ENCODE measurements at regions not wholly inside any gene's neighbourhood (a gene's known extent, or its start where the extent isn't known, plus 50 kb on each side); places are given as distances from the start of the nearest gene placed in this dataset.

GRCh38 chr16:85357924-85358505 is 245.7 kb upstream of the CIBAR2 start:
- Histone ChIP-seq H3K9ac (ENCODE audit: low read length in 5 of 5) (no peak overlapping the region), H3K27ac (ENCODE audit: low read depth, low read length) (no peak overlapping the region), H3K36me3 (ENCODE audit: control insufficient read depth in 5 of 5, insufficient read depth in 5 of 5, low read length in 5 of 5) (peaks cover 0 to 8% (median 5%) of the 10 kb centered on the region in 5 donors), H3K4me1 (ENCODE audit: control insufficient read depth in 5 of 5, insufficient read depth in 5 of 5, low read length in 5 of 5) (peaks cover 0 to 27% (median 10%) of the 10 kb centered on the region in 5 donors), H3K4me3 (ENCODE audit: low read depth in 1 of 5, low read length in 5 of 5) (no peak overlapping the region), H3K9me3 (ENCODE audit: control insufficient read depth in 5 of 5, low read length in 5 of 5) (peaks cover 0 to 3% (median 0%) of the 10 kb centered on the region in 5 donors), H3K27me3 (ENCODE audit: control insufficient read depth in 5 of 5, insufficient read depth in 4 of 5, low read length in 5 of 5) (no peaks in the 10 kb centered on the region)

- H3K27ac ChIP-seq (ENCODE audit: low read depth, low read length) = no peak overlapping the region
- H3K27me3 ChIP-seq (ENCODE audit: control insufficient read depth in 5 of 5, insufficient read depth in 4 of 5, low read length in 5 of 5) = no peaks in the 10 kb centered on the region
- no peak overlapping the region for H3K9ac ChIP-seq (ENCODE audit: low read length in 5 of 5)
- H3K9me3 ChIP-seq (ENCODE audit: control insufficient read depth in 5 of 5, low read length in 5 of 5) = no peaks in the 10 kb centered on the region
- no peak overlapping the region for H3K4me3 ChIP-seq (ENCODE audit: low read depth in 1 of 5, low read length in 5 of 5)
- H3K4me1 ChIP-seq (ENCODE audit: control insufficient read depth in 5 of 5, insufficient read depth in 5 of 5, low read length in 5 of 5) = peaks cover 0 to 27% (median 10%) of the 10 kb centered on the region in 5 donors
- peaks cover 0 to 8% (median 5%) of the 10 kb centered on the region in 5 donors for H3K36me3 ChIP-seq (ENCODE audit: control insufficient read depth in 5 of 5, insufficient read depth in 5 of 5, low read length in 5 of 5)
Observed at GRCh38 chr16:85358704-85359146, 246.5 kb upstream of the CIBAR2 start.

- no peak overlapping the region for H3K4me3 ChIP-seq (ENCODE audit: low read depth in 1 of 5, low read length in 5 of 5)
- peaks cover 0 to 5% (median 0%) of the 10 kb centered on the region in 5 donors for H3K9me3 ChIP-seq (ENCODE audit: control insufficient read depth in 5 of 5, low read length in 5 of 5)
- no peaks in the 10 kb centered on the region for H3K27me3 ChIP-seq (ENCODE audit: control insufficient read depth in 5 of 5, insufficient read depth in 4 of 5, low read length in 5 of 5)
- no peak overlapping the region for H3K9ac ChIP-seq (ENCODE audit: low read length in 5 of 5)
- peaks cover 0 to 8% (median 5%) of the 10 kb centered on the region in 5 donors for H3K36me3 ChIP-seq (ENCODE audit: control insufficient read depth in 5 of 5, insufficient read depth in 5 of 5, low read length in 5 of 5)
- peaks cover 0 to 27% (median 10%) of the 10 kb centered on the region in 5 donors for H3K4me1 ChIP-seq (ENCODE audit: control insufficient read depth in 5 of 5, insufficient read depth in 5 of 5, low read length in 5 of 5)
- no peak overlapping the region for H3K27ac ChIP-seq (ENCODE audit: low read depth, low read length)
Observed at GRCh38 chr16:85359147-85359822, 247.0 kb upstream of the CIBAR2 start.

- Histone ChIP-seq H3K4me1 (ENCODE audit: control insufficient read depth in 5 of 5, insufficient read depth in 5 of 5, low read length in 5 of 5) (peaks cover 0 to 14% (median 0%) of the 10 kb centered on the region in 5 donors), H3K4me3 (ENCODE audit: low read depth in 1 of 5, low read length in 5 of 5) (no peak overlapping the region), H3K9ac (ENCODE audit: low read length in 5 of 5) (no peak overlapping the region), H3K27ac (ENCODE audit: low read depth, low read length) (no peak overlapping the region), H3K36me3 (ENCODE audit: control insufficient read depth in 5 of 5, insufficient read depth in 5 of 5, low read length in 5 of 5) (peaks cover 0 to 8% (median 5%) of the 10 kb centered on the region in 5 donors), H3K27me3 (ENCODE audit: control insufficient read depth in 5 of 5, insufficient read depth in 4 of 5, low read length in 5 of 5) (no peaks in the 10 kb centered on the region), H3K9me3 (ENCODE audit: control insufficient read depth in 5 of 5, low read length in 5 of 5) (peaks cover 0 to 5% (median 0%) of the 10 kb centered on the region in 5 donors)
Observed at GRCh38 chr16:85360323-85361277, 248.3 kb upstream of the CIBAR2 start.

- no peak overlapping the region for H3K9ac ChIP-seq (ENCODE audit: low read length in 5 of 5)
- peaks cover 0 to 13% (median 0%) of the 10 kb centered on the region in 5 donors for H3K4me1 ChIP-seq (ENCODE audit: control insufficient read depth in 5 of 5, insufficient read depth in 5 of 5, low read length in 5 of 5)
- H3K27ac ChIP-seq (ENCODE audit: low read depth, low read length) = no peak overlapping the region
- H3K27me3 ChIP-seq (ENCODE audit: control insufficient read depth in 5 of 5, insufficient read depth in 4 of 5, low read length in 5 of 5) = no peaks in the 10 kb centered on the region
- peaks cover 0 to 8% (median 5%) of the 10 kb centered on the region in 5 donors for H3K36me3 ChIP-seq (ENCODE audit: control insufficient read depth in 5 of 5, insufficient read depth in 5 of 5, low read length in 5 of 5)
- no peak overlapping the region for H3K4me3 ChIP-seq (ENCODE audit: low read depth in 1 of 5, low read length in 5 of 5)
- peaks cover 0 to 5% (median 0%) of the 10 kb centered on the region in 5 donors for H3K9me3 ChIP-seq (ENCODE audit: control insufficient read depth in 5 of 5, low read length in 5 of 5)
Observed at GRCh38 chr16:85361441-85362118, 249.3 kb upstream of the CIBAR2 start.

- Histone ChIP-seq H3K9ac (ENCODE audit: low read length in 5 of 5) (no peak overlapping the region), H3K9me3 (ENCODE audit: control insufficient read depth in 5 of 5, low read length in 5 of 5) (peaks cover 0 to 5% (median 0%) of the 10 kb centered on the region in 5 donors), H3K27ac (ENCODE audit: low read depth, low read length) (no peak overlapping the region), H3K27me3 (ENCODE audit: control insufficient read depth in 5 of 5, insufficient read depth in 4 of 5, low read length in 5 of 5) (no peaks in the 10 kb centered on the region), H3K4me3 (ENCODE audit: low read depth in 1 of 5, low read length in 5 of 5) (no peak overlapping the region), H3K4me1 (ENCODE audit: control insufficient read depth in 5 of 5, insufficient read depth in 5 of 5, low read length in 5 of 5) (peaks cover 0 to 19% (median 0%) of the 10 kb centered on the region in 5 donors), H3K36me3 (ENCODE audit: control insufficient read depth in 5 of 5, insufficient read depth in 5 of 5, low read length in 5 of 5) (peaks cover 0 to 8% (median 5%) of the 10 kb centered on the region in 5 donors)
Observed at GRCh38 chr16:85362443-85362842, 250.2 kb upstream of the CIBAR2 start.

- peaks cover 0 to 5% (median 0%) of the 10 kb centered on the region in 5 donors for H3K9me3 ChIP-seq (ENCODE audit: control insufficient read depth in 5 of 5, low read length in 5 of 5)
- H3K4me3 ChIP-seq (ENCODE audit: low read depth in 1 of 5, low read length in 5 of 5) = no peak overlapping the region
- peaks cover 0 to 7% (median 2%) of the 10 kb centered on the region in 5 donors for H3K36me3 ChIP-seq (ENCODE audit: control insufficient read depth in 5 of 5, insufficient read depth in 5 of 5, low read length in 5 of 5)
- H3K4me1 ChIP-seq (ENCODE audit: control insufficient read depth in 5 of 5, insufficient read depth in 5 of 5, low read length in 5 of 5) = peaks cover 0 to 23% (median 5%) of the 10 kb centered on the region in 5 donors
- no peaks in the 10 kb centered on the region for H3K27me3 ChIP-seq (ENCODE audit: control insufficient read depth in 5 of 5, insufficient read depth in 4 of 5, low read length in 5 of 5)
- H3K27ac ChIP-seq (ENCODE audit: low read depth, low read length) = no peak overlapping the region
- no peak overlapping the region for H3K9ac ChIP-seq (ENCODE audit: low read length in 5 of 5)
Observed at GRCh38 chr16:85363427-85363826, 249.7 kb upstream of the GSE1 start.

GRCh38 chr16:85363881-85364280 is 249.2 kb upstream of the GSE1 start:
- H3K4me3 ChIP-seq (ENCODE audit: low read depth in 1 of 5, low read length in 5 of 5) = no peak overlapping the region
- H3K27ac ChIP-seq (ENCODE audit: low read depth, low read length) = no peak overlapping the region
- H3K9ac ChIP-seq (ENCODE audit: low read length in 5 of 5) = no peak overlapping the region
- H3K27me3 ChIP-seq (ENCODE audit: control insufficient read depth in 5 of 5, insufficient read depth in 4 of 5, low read length in 5 of 5) = no peaks in the 10 kb centered on the region
- H3K9me3 ChIP-seq (ENCODE audit: control insufficient read depth in 5 of 5, low read length in 5 of 5) = peaks cover 0 to 5% (median 0%) of the 10 kb centered on the region in 5 donors
- H3K36me3 ChIP-seq (ENCODE audit: control insufficient read depth in 5 of 5, insufficient read depth in 5 of 5, low read length in 5 of 5) = peaks cover 0 to 7% (median 0%) of the 10 kb centered on the region in 5 donors
- H3K4me1 ChIP-seq (ENCODE audit: control insufficient read depth in 5 of 5, insufficient read depth in 5 of 5, low read length in 5 of 5) = peaks cover 0 to 26% (median 8%) of the 10 kb centered on the region in 5 donors

- Histone ChIP-seq H3K4me3 (ENCODE audit: low read depth in 1 of 5, low read length in 5 of 5) (no peak overlapping the region), H3K9ac (ENCODE audit: low read length in 5 of 5) (no peak overlapping the region), H3K27ac (ENCODE audit: low read depth, low read length) (no peak overlapping the region), H3K9me3 (ENCODE audit: control insufficient read depth in 5 of 5, low read length in 5 of 5) (peaks cover 0 to 5% (median 0%) of the 10 kb centered on the region in 5 donors), H3K36me3 (ENCODE audit: control insufficient read depth in 5 of 5, insufficient read depth in 5 of 5, low read length in 5 of 5) (peaks cover 0 to 4% (median 0%) of the 10 kb centered on the region in 5 donors), H3K27me3 (ENCODE audit: control insufficient read depth in 5 of 5, insufficient read depth in 4 of 5, low read length in 5 of 5) (no peaks in the 10 kb centered on the region), H3K4me1 (ENCODE audit: control insufficient read depth in 5 of 5, insufficient read depth in 5 of 5, low read length in 5 of 5) (peaks cover 0 to 30% (median 8%) of the 10 kb centered on the region in 5 donors)
Observed at GRCh38 chr16:85364323-85365040, 248.6 kb upstream of the GSE1 start.

Data from subcutaneous abdominal adipose tissue (tissue), 5 donors.